COR-L47 (cell line): ENCODE measurements at regions not wholly inside any gene's neighbourhood (a gene's known extent, or its start where the extent isn't known, plus 50 kb on each side); places are given as distances from the start of the nearest gene placed in this dataset.
"Not testable (repeated sequence)": the region's sequence is repeated elsewhere in the genome, so short reads cannot be mapped to it uniquely, and the experiment has no call there.

Experiments
- DNase-seq: peaks from one replicate; lab custom pipeline; 2025; lab: John Stamatoyannopoulos, UW

DNA sequence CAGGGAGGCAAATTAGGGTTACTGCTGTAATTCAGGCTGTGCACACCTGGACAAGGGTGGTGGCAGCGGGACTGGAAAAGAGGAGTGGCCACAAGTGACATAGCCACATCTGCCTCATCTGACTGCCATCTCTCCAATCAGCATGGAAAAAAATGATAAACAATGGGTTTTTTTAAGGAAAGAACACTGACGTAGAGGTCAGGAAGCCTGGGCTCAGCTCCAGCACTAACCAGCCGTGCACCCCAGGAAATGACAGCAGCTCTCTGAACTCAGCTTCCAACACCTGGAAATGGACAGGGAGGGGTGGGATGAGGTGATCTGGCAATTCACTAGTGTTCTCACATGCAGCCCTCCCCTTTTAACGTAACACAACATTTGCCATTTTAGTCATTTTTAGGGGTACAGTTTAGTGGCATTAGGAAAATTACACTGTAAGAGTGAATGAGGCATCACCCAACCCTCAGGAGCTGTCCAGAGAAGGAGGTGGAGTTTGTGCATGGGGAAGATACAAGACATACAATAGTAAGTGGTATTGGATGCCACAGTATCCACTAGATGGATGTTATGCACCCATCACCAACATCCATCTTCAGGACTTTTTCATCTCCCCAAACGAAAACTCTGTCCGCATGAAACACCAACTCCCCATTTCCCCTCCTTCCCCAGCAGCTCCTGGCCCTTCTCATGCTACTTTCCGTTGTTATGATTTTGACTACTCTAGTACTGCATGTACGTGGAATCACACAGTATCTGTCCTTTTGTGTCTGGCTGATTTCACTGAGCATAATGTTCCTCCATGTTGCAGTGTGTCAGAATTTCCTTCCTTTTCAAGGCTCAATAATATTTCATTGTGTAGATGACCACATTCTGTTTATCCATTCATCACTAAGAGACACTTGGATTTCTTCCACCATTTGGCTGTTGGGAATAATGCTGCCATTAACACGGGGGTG is 215.5 kb upstream of the ECI2 start:
- DNase-seq, result no peak

DNA sequence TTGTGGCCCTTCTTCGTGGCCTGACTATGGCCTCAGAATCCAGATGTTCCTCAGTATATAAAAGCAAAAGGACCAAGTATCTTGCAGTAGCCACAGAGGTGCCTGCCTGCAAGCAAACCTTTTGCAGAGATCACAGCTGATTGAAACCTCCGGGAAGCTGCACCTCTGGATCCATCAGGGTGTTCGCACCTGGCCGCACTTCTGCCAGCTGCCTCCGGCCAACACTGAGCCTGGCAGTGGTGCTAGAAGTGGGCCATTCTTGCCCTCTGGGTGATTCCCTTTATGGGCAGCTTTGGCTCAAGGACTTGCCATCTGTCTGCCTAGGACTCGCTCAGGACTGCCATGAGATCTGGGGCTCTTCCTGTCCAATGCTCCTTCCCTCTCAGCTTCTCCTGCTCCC is 214.6 kb upstream of the ECI2 start:
- DNase-seq, result no peak

DNA sequence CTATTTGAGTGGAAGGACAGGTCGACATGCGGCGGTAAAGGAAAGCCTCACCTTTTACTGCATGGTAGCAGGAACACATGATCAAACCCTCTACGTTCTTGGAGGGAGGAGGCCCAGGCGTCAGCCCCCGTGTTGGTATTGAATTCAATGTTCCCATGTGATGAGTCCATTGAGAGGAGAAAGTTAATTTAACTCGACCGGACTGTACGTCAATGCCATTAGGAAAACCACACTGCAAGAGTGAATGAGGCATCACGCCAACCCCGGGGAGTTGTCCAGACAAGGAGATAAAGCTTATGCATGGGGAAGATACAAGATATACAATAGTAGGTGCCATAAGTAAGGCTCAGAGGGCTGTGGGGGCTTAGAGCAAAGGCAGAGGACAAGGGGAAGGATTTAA is 213.9 kb upstream of the ECI2 start:
- no peak for DNase-seq

DNA sequence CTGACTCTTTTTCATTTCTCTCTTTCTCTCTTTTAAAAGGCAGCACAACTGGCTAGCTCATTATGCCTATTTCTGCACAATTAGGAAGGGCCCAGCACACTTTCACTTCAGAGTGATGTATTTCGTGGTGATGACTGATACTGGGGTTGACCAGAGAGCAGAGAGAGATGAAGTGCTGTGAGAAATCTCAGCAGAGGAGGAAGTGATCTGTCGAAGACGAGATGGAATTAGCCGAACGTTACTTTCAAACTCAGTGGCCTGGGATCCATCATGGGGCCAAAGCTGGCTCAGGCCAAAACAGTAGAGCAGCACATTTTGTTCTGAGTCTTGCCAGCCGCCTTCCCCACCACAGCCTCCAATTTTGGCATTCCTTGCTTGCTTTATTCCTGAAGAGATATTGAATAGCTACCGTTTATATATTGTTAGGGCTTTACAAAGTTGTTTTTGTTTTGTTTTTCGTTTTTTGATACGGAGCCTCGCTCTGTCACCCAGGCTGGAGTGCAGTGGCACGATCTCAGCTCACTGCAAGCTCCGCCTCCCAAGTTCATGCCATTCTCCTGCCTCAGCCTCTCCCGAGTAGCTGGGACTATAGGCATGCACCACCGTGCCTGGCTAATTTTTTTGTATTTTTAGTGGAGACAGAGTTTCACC is 213.2 kb upstream of the ECI2 start:
- DNase-seq, result no peak

DNA sequence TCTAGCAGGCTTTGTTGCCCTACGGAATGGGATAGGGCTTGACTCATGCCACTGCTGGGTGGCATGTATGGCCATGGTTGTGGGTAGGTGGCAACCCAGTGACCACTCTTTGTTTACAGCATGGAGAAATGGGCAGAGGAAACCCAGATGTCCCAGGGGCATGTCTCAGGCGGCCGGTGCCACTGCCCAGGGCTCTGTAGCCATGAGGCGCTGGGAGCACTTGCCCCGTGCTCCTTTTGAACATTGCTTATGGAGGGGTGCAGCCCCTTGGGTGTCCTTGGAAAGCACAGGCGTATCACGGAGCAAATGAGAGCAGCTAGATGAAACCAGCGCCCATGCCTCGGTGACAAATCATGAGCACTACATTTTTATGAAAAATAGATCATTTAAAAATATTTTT is 212.5 kb upstream of the ECI2 start:
- DNase-seq, result no peak

DNA sequence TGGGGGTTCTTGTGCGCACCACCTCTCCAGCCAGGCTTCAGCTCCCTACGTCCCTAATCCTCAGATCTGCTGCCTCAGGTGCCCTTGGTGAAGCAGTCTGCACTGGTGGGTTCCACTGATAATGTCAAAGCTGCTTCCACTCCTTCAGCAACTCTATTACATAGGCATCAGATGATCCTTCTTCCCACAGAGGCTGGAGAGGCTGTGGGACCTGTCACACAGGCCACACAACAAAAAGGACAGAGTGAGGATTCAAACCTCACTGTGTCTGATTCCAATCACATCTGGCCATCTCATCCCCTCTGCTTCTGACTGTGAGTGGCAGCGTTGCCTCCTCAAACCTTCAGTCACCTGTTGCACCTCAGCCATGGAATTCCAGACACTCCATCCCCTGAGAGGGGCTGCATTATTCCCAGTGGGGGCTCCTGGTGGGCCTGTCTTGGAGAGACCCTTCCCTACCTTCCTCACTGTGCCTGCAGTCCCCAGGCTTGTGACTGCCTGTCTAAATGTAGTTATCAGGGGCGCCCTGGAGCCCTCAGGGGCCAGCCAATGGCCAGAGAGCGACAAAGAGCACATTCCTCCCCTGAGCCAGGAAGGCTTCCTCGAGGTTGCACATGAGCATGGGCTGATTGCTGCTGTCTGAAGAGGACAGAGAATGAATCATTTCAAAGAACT is 211.4 kb upstream of the ECI2 start:
- DNase-seq, result no peak

DNA sequence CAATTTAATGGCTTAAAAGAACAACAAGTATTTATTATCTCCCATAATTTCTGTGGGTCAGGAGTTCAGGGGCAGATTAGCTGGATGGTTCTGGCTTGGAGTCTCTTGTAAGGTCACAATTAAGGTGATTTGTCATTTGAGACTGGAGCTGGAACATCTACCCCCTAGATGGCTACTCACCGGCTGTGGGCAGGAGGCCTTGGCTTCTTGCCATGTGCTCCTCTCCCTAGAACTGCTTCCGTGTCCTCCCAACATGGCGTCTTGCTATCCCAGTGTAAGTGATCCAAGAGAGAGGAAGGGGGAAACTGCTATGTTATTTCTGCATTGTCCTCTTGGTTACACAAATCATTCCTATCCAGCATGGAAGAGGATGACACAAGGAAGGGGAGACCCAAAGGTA is 210.2 kb upstream of the ECI2 start:
- no peak for DNase-seq

DNA sequence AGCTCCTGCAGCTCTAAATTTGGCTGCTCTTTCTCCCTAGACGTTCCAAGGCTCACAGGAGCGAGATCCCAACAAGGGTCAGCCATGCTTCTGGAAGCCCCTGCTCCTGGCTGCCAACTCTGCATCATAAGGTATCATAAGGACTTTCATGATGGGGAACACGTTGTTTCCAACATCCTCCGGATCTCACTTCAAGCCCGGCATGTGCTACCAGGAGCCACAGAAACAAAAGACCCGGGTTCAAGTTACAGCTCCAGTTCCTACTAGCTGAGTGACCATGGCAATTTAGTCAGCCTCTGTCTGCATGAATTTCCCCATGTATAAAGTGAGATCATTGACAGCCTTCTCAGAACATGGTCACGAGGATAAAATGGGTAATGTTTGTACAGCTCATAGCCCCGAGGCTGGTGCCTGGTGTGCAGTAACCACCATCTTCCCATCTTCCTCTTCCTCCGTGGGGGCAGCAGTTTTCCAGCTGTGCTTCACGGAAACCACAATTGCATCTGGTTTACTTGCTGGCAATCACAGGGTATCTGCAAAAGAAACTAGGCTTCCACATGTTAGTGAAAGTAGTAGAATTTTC is 209.0 kb upstream of the ECI2 start:
- no peak for DNase-seq

DNA sequence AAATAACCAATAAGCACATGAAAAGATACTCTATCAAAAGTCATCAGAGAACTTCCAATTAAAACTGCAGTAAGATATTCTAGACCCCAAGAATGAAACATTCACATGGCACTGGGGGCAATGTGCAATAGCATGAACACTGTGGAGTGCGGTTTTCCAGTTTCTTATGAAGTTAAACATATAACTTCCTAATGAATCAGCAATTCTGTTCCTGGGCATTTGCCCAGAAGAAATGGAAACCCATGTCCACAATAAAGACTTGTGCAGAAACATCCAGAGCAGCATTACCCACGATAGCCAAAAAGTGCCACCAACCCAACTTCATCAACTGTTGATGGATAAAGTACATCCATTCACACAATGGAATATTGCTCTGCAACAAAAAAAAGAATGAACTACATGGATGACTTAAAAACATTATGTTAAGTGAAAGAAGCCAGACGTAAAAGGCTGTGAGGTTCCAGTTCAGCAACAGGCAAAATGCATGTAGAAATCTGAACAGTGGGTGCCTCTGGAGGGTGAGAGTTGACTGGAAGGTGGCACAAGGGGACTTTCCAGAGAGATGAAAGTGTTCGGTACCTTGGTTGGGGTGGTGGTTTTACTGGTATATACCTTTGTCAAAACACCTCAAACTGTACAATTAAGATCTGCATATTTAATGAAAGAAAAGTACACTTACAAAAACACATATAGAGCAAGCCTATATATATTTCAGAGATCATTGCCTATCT is 207.2 kb upstream of the ECI2 start:
- no peak for DNase-seq

DNA sequence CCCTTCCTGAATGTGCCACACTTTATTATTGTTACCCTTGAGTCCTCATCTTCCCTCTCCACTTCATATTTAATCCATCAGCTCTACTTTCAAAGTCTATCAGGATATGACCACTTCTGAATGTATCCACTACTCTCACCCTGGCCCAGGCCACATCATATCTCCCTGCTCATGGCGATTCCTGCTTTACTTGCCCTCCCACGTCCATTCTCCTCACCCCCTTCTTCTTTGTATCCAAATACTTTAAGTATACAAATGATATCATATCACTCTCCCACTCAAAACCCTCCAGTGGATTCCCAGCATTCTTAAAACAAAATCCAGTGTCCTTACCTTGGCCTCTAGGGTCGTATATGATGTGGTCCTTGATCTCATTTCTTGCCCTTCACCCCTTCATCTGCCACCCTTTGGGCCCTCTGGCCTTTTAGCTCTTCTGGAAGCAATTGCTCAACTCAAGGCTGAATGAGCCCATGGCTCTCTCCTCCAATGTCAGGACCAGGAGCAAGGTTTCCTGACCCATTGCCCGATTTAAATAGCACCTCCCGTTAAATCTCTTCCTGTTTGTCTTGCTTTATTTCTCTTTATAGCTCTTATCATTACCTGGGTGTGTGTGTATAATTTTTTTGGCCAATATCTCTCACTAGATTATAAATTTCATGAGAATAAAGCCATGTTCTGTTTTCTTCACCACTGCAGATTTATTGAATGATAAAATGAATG is 205.9 kb upstream of the ECI2 start:
- no peak for DNase-seq

DNA sequence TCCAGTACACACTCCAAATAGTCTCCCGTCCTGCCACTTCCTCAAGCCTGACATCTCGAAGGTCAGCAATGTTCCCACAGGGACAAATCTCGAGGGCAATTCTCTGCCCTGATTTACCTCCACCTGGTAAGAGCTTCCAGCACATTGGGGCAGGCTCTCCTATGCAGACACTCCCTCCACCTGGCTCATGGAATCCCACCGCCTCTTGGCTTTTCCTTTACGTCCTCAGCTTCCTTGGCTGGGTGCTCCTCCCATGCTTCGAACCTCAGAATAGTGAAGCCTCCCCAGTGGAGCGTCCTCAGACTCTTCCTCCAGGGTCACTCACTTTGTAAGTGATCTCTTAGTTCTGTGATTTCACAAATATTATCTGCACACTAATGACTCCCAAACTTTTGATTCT is 205.2 kb upstream of the ECI2 start:
- no peak for DNase-seq

GRCh38 chr6:4338884-4339283 is 203.5 kb upstream of the ECI2 start:
- DNase-seq, result no peak

DNA sequence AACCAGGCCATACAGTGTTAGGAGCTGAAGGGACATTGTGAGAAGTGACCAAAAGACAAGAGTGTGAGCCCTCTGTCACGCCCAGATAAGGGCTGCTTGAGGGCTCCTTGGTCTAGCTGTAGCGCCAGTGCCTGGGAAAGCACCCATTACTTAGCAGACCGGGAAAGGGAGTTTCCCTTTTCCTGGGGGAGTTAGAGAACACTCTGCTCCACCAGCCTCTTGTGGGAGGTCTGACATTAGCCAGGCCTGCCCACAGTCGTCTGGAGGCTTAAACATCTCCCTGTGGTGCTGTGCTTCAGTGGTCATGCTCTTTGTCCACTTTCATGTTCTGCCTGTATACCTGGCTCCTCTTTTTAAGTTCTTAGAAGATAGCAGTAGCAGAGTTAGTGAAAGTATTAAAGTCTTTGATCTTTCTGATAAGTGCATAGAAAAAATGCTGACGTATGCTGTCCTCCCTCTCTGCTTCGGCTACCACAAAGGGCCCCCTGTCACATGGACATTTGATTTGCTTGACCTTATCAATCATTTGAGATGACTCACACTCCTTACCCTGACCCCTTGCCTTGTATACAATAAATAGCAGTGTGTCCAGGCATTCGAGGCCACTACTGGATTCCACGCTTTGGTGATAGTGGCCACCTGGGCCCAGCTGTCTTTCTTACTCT is 201.5 kb upstream of the ECI2 start:
- no peak for DNase-seq

DNA sequence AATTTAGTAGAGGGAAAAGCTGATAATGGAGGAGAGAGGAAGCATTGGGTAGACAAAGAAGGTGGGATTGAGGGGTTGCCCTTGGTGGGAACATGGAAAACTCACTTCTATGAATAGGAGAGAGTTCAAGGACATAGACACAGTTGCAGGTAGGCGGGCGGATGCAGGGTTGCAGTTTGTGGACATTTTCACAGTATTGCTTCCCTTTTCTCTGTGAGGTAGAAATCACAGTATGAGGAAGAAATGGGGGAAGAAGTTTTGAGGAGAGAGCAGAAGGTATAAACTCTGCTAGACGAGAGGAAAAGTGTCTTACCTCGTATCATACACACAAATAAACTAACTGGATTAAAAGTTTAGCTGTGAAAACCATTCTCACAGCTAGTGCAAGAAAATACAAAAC is 200.7 kb upstream of the ECI2 start:
- DNase-seq, result no peak

DNA sequence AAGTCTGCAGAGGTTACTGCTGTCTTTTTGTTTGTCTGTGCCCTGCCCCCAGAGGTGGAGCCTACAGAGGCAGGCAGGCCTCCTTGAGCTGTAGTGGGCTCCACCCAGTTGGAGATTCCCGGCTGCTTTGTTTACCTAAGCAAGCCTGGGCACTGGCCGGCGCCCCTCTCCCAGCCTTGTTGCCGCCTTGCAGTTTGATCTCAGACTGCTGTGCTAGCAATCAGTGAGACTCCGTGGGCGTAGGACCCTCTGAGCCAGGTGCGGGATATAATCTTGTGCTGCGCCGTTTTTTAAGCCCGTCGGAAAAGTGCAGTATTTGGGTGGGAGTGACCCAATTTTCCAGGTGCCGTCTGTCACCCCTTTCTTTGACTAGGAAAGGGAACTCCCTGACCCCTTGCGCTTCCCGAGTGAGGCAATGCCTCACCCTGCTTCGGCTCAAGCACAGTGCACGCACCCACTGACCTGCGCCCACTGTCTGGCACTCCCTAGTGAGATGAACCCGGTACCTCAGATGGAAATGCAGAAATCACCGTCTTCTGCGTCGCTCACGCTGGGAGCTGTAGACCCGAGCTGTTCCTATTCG is 198.9 kb upstream of the ECI2 start:
- DNase-seq, result not testable (repeated sequence)

DNA sequence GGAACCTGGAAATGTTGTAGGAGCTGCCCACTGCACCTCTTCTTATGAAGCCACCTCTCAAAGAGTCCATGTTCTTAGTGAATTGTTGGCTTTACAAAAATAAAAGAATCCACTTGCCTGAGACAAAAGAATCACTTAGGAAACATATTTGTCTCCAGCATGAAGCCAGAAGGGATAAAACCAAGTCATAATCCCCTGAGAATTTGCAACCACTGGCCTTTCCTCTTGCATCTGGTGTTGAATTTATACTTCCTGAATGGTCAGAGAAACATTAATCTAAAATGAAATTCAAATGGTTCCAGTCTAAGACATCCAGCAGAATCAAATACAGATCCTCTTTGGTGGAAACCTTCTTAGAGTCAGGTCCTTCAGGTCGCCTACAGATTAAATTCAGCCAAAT is 192.5 kb upstream of the ECI2 start:
- DNase-seq, result no peak

DNA sequence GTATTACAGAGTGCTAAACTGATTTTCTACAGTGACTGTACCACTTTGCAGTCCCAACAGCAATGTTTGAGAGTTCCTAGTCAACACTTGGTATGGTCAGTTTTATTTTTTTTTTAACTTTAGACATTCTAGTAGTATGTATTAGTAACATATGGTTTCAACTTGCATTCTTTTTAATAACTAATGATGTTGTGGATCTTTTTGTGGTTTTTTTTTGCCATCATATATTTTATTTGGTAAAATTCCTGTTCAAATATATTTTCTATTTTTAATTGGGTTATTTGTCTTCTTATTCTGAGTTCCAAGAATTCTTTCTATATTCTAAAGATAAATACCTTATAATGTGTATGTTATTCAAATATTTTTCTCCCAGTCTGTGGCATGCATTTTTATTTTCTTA is 189.4 kb upstream of the ECI2 start:
- no peak for DNase-seq

- DNase-seq, result no peak
These were observed 187.9 kb upstream of the ECI2 start for GRCh38 chr6:4323322-4323721.

GRCh38 chr6:4322846-4323309 is 187.5 kb upstream of the ECI2 start:
- DNase-seq, result no peak

DNA sequence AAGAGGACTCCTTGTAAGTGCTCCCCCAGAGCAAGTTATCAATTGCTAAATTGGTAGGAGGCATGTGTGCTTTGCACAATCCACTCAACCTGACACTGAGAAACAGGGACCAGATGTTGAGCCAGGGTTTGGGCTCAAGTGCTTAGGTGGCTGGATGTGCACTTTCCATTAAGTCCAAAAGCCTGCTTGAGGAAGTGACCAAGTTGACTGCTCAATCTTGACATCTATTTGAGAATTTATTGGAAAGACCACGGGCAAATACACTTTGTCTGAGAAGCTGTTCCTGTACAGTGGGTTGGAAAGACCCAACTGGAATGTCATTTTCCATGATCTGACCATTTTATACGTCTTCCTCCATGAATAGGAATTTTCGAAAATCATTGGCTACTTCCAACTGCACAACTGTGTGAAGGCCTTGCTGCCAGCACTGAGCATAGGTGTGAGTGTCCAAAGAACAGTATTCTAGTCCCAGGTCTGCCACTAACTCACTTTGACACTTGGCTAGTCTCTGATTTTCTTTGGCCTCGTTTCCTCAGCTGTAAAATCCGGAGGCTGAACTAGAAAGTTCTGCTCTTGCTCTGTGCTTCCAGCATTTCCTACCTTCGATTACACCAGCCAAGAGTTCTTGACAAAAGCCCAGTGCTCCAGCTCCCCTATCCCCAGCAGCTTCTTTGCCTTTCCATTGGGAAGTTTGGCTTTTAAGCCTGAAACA is 186.9 kb upstream of the ECI2 start:
- DNase-seq, result no peak
